ENCODE measurements at regions not wholly inside any gene's neighbourhood (a gene's known extent, or its start where the extent isn't known, plus 50 kb on each side); places are given as distances from the start of the nearest gene placed in this dataset.

DNA sequence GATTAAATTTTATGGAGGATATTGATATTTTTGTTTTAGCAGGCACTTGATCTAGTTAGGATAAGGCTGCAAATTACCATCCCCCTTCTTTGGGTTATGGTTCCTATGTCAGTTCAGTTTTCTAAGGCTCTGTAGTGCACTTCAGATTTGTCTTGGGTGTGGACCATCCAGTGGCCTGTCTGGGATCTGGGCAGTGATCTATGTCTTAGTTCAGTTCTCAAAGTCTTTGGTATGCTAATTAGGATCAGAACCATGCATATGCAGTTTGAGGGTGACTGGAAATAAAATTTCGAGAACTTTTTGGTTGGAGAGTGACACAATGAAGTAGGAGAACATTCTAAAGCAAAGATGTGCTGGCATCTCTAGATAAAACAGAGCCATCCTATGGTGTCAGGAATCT lies 388.2 kb downstream of the MID1IP1 start:
- DNase-seq: no peak

DNA sequence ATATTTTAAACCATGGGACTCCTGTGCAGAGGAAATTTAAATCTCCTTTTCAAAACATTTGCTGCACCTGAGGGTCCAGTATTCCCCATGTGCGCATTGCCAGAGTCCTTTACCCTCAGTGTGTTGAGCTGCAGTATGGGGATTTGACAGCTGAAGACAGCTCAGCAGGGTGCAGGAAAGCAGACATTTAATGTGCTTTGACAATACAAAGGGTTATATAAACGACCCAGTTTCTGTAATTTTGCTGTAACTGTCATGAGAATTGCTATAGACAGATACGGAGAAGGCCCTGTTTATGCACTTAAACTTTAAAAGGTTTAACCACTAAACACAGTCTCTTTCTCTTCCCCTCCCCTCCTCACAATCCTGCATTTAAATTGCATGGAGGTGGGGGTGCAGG lies 393.4 kb downstream of the MID1IP1 start:
- DNase-seq: no peak

- no peak for DNase-seq
These were observed 393.9 kb downstream of the MID1IP1 start for GRCh38 chrX:39195156-39195555.

DNA sequence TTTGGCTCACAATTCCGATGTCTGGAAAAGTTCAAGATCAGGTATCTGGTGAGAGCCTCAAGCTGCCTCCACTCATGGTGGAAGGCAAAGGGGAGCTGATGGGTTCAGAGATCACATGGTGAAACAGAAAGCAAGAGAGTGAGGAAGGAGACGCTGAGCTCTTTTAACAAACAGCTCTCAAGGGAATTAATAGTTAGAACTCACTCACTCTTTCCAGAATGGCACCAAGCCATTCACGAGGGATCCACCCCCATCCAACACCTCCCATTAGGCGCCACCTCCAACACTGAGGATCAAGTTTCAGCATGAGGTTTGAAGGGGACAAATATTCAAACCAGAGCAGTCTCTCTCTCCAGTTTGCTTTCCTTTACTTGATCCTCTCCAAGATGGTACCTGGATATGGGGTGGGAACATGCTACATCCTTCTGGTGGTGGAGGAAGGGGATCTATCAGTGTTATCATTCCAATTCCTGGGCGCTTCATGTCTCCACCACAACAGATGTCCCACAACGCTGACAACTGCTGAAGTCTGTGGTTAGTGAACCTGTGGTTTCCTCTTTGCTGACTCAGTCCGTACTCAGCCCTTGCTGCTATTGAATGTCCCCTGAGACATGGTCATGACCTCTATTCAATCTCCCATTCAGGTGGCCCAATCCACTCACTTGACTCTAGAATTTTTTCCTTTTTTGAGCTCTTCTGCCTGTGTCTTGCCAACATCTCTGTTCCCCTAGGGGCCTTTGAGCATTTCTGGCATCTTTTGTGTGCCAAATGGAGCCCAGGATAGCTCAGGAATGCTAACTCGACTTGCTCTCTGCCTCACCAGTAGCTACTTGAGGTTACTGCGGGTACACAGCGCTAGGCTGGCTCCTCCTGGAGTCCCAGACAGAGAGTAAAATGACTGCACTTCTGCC lies 395.2 kb downstream of the MID1IP1 start:
- DNase-seq: peak; percentile 57

GRCh38 chrX:39199429-39199828 lies 398.2 kb downstream of the MID1IP1 start:
- DNase-seq: no peak

DNA sequence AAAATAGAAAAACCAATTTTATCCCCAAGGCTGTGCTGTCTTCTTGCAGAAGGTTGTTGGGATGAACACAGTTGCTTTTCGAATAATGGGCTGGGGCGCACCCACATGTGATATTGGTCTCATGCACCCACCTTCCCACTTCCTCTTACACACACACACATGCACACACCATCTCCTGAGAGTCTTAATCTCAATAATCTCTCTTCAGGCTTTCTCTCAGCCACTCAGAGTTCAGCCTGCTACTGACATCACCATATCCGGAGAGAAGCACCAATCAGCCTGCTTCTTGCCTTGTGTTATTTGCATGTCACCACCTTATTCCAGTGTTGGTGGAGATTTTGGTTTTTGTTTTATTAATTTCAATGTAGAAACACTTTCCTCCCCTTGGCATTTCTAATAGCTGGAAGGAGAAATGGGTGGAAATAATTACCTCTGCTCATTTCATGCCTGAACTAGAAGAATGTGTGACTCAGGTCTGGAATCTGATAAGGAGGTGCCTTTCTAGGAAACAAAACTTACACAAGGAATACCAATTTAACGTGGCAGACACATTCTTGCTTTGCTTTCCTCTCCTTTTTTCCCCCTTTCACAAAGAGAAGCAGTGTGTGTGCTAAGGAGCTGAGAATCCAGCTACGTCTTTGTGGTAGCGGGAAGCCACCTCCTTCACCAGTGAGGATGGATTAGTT lies 400.2 kb downstream of the MID1IP1 start:
- DNase-seq: peak; percentile 14

DNA sequence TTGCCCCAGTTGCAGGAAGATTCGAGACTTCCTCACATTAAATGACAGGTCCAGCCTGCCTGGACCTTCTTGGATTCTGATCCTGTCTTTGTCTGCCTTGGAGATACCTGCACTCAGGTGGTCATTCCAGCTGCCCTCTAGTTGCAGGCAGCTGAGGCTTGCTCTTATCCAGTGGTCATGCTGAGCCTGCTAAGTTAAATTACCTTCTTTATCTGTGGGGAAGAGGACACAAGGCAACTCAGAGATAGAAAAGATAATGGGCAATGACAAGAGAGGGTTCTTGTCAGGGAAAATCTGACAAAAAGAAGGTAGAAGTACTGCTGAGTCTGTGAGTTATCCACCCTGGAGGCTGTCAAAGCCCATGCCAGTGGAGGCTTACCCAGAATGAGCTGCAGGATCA lies 401.4 kb downstream of the MID1IP1 start:
- DNase-seq: no peak

DNA sequence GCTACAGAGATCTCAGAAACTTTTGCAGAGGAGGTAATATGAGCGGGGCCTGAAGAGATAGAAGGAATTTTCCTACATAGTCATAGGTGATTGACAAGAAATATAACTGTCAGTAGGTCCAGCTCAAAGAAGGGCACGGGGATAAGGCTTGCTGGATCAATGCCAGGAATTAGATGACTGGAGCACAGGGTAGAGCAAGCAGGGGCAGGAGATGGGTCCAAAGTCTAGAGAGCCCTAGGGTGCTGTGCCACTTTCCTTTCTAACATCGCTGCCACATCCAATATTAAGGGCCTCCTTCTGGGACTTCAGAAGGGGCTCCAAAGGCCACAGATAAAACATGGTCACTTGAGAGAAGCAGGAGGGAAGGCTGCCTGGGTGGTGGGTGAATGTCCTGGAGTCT lies 402.2 kb downstream of the MID1IP1 start:
- no peak for DNase-seq

GRCh38 chrX:39204353-39204752 lies 403.1 kb downstream of the MID1IP1 start:
- DNase-seq: no peak

DNA sequence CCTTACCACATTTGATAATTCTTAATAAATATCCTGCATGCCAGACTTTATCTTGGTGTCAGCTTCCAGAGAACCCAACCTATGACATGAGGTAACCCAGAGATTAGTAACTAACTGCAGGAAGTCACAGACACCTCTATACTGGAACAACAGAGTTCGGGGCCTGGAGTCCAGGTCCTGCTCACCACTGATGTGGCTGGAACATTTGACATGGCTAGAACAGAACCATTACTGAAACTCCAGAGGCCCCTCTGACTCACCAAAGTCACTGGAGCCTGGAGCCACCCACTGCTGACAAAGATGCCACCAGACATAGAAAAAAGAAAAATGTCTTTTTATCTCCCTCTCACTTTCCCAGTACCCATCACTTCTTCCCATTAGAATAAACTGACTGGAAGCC lies 403.7 kb downstream of the MID1IP1 start:
- no peak for DNase-seq

DNA sequence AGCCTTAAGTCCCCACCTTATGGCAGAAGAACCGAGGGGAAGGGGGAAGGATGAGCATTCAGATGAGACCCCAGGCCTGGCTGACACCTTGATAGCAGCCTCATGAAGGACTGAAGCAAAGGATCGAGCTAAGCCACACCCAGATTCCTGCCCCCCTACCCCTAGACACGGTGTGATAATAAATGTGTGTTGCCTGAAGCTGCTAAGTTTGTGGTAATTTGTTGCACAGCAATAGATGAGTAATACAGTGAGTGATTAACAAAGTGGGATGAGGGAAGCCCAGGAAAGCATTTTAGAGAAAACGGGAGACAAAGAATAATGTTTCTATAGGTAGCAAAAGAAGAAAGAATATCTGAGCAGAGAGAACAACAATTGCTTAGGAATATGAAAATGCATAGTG lies 404.2 kb downstream of the MID1IP1 start:
- DNase-seq: no peak

DNA sequence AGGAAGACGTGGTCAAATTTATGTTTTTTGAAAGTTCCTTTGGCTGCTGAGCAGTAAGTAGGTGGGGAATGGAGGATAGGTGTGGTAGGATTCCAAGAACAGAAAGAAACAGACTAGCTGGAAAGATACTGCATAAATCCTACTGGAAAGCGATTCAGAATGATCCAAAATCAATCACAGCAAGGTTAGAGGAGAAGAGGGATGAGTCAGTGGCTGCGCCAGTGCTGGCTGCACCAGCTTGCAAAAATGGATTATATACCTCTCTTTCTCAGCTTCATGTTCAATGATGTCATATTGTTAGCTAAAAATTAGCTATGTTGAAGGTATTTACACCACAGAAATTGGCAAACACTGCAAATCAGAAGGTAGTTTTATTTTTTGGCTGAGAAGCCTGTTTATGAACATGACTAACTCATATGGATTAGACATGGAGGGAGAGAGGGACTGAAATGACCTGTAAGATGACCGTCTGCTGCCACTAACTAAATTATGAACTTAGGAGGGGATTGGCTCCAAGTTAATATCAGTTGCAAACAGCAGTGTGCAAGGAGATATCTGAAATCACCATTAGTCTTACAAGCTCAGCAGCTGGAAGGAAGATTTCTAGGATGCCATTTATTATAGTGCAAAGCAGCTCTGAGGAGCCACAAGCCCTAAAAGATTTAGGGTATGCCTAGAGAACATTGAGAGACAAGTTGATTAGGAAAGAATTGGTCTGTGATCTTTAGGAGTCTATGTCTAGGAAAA lies 405.3 kb downstream of the MID1IP1 start:
- DNase-seq: no peak

- no peak for DNase-seq
These were observed 410.2 kb downstream of the MID1IP1 start for GRCh38 chrX:39211501-39211900.

- DNase-seq: no peak
These were observed 411.2 kb downstream of the MID1IP1 start for GRCh38 chrX:39212456-39212855.

DNA sequence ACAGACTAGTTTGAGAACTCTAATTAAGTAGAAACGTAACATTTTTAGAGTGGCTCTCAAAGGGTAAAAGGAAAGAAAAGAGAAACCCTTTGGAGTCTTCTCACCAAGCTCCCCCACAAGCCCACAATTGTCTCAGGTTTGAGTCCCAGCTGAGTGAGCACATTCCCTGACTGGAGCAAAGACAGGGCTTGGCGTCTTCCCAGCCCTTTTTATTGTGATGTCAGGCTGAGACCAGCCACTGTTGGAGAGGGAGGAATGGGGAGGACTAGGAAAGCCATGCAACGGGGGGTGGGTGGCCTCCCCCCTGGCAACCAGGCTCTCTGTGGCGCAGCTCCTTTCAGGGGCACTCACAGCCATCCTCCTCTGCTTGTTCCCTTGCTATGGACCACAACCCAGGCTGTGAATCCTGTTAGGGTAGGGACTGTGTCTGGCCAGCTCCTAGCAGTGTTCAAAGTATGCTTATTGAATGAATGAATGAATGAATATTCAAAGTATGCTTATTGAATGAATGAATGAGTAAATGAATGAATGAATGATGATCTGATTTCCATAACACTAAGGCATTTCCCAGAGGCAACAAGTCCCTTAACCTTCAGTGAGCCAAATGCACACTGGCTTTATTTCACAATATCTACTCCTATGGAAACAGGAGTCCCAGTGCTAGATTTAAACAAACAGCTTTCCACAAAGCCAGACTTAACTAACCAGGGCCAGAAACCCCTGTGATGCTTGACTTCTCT lies 413.3 kb downstream of the MID1IP1 start:
- DNase-seq: no peak

GRCh38 chrX:39220952-39221351 lies 419.7 kb downstream of the MID1IP1 start:
- no peak for DNase-seq

- DNase-seq: no peak
These were observed 421.3 kb downstream of the MID1IP1 start for GRCh38 chrX:39222346-39223113.

- DNase-seq: no peak
These were observed 425.0 kb downstream of the MID1IP1 start for GRCh38 chrX:39226251-39226650.

- no peak for DNase-seq
These were observed 426.1 kb downstream of the MID1IP1 start for GRCh38 chrX:39227371-39227770.

- DNase-seq: no peak
These were observed 436.7 kb downstream of the MID1IP1 start for GRCh38 chrX:39238006-39238405.

GRCh38 chrX:39242187-39242586 lies 440.9 kb downstream of the MID1IP1 start:
- peak; percentile 38 for DNase-seq

DNA sequence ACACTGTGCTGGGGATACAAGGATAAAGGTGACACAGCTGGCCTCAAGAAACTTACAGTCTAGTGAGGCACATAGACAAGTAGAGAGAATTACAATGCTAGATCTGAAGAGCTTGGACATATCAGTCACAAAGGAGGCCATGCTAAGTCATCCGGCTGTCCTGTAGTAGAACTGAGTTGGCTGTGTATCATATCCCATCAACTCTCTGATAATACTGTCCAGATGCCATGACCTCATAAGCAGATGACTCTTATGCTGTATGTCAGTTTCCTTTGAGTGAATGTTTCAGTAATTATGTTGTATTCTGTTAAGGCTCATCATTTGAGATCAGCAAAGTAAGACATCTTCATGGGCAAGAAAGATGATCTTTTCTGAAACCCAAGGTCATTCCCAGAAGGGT lies 442.9 kb downstream of the MID1IP1 start:
- DNase-seq: no peak
